ENCODE measurements at regions not wholly inside any gene's neighbourhood (a gene's known extent, or its start where the extent isn't known, plus 50 kb on each side); places are given as distances from the start of the nearest gene placed in this dataset.

GRCh38 chr12:125229878-125230530, 164.8 kb downstream of the AACS start:
- Histone ChIP-seq H3K9me3 (ENCODE audit: low read depth) (no peaks in the 10 kb centered on the region), H3K4me2 (no peak overlapping the region), H4K20me1 (ENCODE audit: low read depth) (no peaks in the 10 kb centered on the region), H3K27ac (no peak overlapping the region), H3K36me3 (no peaks in the 10 kb centered on the region), H3K9ac (no peak overlapping the region), H2AFZ (replicated peaks) (no peak overlapping the region), H3K4me3 (no peak overlapping the region), H3K27me3 (no peaks in the 10 kb centered on the region), H3K4me1 (peaks cover 13% of the 10 kb centered on the region), H3K79me2 (ENCODE audit: low read depth) (no peaks in the 10 kb centered on the region), H3F3A (ENCODE audit: low read depth) (no peaks in the 10 kb centered on the region)
- TF ChIP-seq, protein P1, sequence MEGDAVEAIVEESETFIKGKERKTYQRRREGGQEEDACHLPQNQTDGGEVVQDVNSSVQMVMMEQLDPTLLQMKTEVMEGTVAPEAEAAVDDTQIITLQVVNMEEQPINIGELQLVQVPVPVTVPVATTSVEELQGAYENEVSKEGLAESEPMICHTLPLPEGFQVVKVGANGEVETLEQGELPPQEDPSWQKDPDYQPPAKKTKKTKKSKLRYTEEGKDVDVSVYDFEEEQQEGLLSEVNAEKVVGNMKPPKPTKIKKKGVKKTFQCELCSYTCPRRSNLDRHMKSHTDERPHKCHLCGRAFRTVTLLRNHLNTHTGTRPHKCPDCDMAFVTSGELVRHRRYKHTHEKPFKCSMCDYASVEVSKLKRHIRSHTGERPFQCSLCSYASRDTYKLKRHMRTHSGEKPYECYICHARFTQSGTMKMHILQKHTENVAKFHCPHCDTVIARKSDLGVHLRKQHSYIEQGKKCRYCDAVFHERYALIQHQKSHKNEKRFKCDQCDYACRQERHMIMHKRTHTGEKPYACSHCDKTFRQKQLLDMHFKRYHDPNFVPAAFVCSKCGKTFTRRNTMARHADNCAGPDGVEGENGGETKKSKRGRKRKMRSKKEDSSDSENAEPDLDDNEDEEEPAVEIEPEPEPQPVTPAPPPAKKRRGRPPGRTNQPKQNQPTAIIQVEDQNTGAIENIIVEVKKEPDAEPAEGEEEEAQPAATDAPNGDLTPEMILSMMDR (IDR thresholded peaks at IDR 0.05), result no peak
- TF ChIP-seq EZH2 (IDR thresholded peaks at IDR 0.05), result no peak
- no peak for DNase-seq (ENCODE audit: low spot score)
- Mint-ChIP-seq H3K27ac (no peak overlapping the region), H3K9me3 (peaks cover 6% of the 10 kb centered on the region), H3K4me3 (no peak overlapping the region), H3K36me3 (no peaks in the 10 kb centered on the region), H3K4me1 (peaks cover 10% of the 10 kb centered on the region), H3K27me3 (ENCODE audit: insufficient read depth, low read depth) (peaks cover 10% of the 10 kb centered on the region)

DNA sequence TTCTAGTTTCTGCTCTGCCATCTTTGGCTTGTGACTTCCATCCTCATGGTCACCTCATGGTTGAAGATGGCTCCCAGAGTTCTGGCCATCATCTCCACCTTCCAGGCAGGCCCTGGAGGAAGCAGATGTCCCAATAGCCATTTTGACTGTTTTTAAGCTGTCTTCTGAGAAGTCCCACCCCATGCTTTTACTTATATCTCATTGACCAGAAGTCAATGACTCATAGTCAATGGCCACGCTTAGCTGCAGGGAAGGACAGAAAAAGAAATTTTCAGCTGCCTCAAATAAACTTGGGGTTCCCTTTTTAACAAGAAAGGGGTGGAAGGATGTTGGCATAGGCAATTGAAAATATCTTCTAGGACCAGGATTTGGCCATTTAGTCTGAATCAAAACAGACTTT, 168.1 kb downstream of the AACS start:
- H3K4me1 ChIP-seq, result peaks cover 4% of the 10 kb centered on the region
- H3K27me3 ChIP-seq, result no peaks in the 10 kb centered on the region
- H3K4me3 Mint-ChIP-seq, result no peak overlapping the region
- H3K9me3 ChIP-seq (ENCODE audit: low read depth), result no peaks in the 10 kb centered on the region
- no peak overlapping the region for H2AFZ ChIP-seq (replicated peaks)
- no peak overlapping the region for H3K9ac ChIP-seq
- H4K20me1 ChIP-seq (ENCODE audit: low read depth), result no peaks in the 10 kb centered on the region
- peaks cover 4% of the 10 kb centered on the region for H3K4me1 Mint-ChIP-seq
- peaks cover 5% of the 10 kb centered on the region for H3K9me3 Mint-ChIP-seq
- no peaks in the 10 kb centered on the region for H3K79me2 ChIP-seq (ENCODE audit: low read depth)
- H3K4me3 ChIP-seq, result no peak overlapping the region
- H3K27me3 Mint-ChIP-seq (ENCODE audit: insufficient read depth, low read depth), result peaks cover 2% of the 10 kb centered on the region
- no peak for TF ChIP-seq EZH2phosphoT487 (IDR thresholded peaks at IDR 0.05)
- TF ChIP-seq, protein P1 (IDR thresholded peaks at IDR 0.05), result no peak
- no peak for TF ChIP-seq EZH2 (IDR thresholded peaks at IDR 0.05)
- no peak overlapping the region for H3K27ac Mint-ChIP-seq
- H3K36me3 Mint-ChIP-seq, result no peaks in the 10 kb centered on the region
- DNase-seq (ENCODE audit: low spot score), result no peak
- H3K36me3 ChIP-seq, result no peaks in the 10 kb centered on the region
- no peak overlapping the region for H3K4me2 ChIP-seq
- H3F3A ChIP-seq (ENCODE audit: low read depth), result no peaks in the 10 kb centered on the region
- H3K27ac ChIP-seq, result no peak overlapping the region

DNA sequence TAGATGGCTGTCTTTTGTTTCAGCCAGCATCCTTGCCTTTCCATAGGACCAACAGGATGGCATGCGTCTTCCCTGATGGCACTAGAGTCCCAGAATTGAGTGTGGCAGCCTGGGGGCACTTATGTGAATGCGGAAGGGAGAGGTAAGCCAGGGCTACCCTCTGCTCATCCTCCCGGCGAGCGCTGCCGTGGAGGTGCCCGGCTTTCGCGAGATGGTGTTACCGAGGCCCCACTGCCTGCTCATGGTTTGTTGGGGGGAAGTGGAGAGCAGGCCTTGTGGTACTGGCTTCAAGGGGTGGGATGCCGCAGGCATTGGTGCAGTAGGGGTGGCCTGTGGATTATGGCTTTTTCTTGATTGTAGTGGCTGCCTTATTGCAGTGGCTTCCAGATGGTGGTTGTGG, 174.3 kb downstream of the AACS start:
- Histone ChIP-seq H3F3A (ENCODE audit: low read depth) (no peaks in the 10 kb centered on the region), H3K4me2 (no peak overlapping the region), H3K27me3 (no peaks in the 10 kb centered on the region), H3K4me1 (no peaks in the 10 kb centered on the region), H4K20me1 (ENCODE audit: low read depth) (no peaks in the 10 kb centered on the region), H3K4me3 (no peak overlapping the region), H3K9me3 (ENCODE audit: low read depth) (no peaks in the 10 kb centered on the region), H2AFZ (replicated peaks) (no peak overlapping the region), H3K9ac (no peak overlapping the region), H3K36me3 (no peaks in the 10 kb centered on the region), H3K79me2 (ENCODE audit: low read depth) (peaks cover 3% of the 10 kb centered on the region), H3K27ac (no peak overlapping the region)
- H3K4me3 Mint-ChIP-seq, result no peak overlapping the region
- TF ChIP-seq, protein P1 (IDR thresholded peaks at IDR 0.05), result no peak
- no peak for TF ChIP-seq EZH2phosphoT487 (IDR thresholded peaks at IDR 0.05)
- TF ChIP-seq EZH2 (IDR thresholded peaks at IDR 0.05), result no peak
- H3K27ac Mint-ChIP-seq, result no peak overlapping the region
- H3K27me3 Mint-ChIP-seq (ENCODE audit: insufficient read depth, low read depth), result peaks cover 4% of the 10 kb centered on the region
- H3K4me1 Mint-ChIP-seq, result peaks cover 12% of the 10 kb centered on the region
- H3K36me3 Mint-ChIP-seq, result peaks cover 3% of the 10 kb centered on the region
- no peak for DNase-seq (ENCODE audit: low spot score)
- H3K9me3 Mint-ChIP-seq, result peaks cover 5% of the 10 kb centered on the region
